Lower lobe of right lung (tissue), 2 donors: ENCODE measurements at regions not wholly inside any gene's neighbourhood (a gene's known extent, or its start where the extent isn't known, plus 50 kb on each side); places are given as distances from the start of the nearest gene placed in this dataset.
A peak's percentile ranks its signal among the peaks of the same experiment; 100 is the strongest.

ENCODE experiments used
- ATAC-seq, 2 donors: fragments of 200-7000 bp; cut with Tn5 transposase; one replicate each; pipeline ENCODE4 v1.9.1; 2020 to 2022; ENCODE audit warnings: mild to moderate bottlenecking in 2 of 2, moderate library complexity in 2 of 2
- DNase-seq: peaks from one replicate; pipeline ENCODE4 v3.0.0-alpha.2; 2020
- H3K27ac ChIP-seq: fragments of 200-600 bp; one replicate; pipeline ENCODE4 v1.8.0; 2022
- H3K27me3 ChIP-seq: fragments of 200-600 bp; one replicate; pipeline ENCODE4 v1.8.0; 2022; ENCODE audit warnings: low read depth
- H3K36me3 ChIP-seq: fragments of 200-600 bp; one replicate; pipeline ENCODE4 v1.8.0; 2022; ENCODE audit warnings: mild to moderate bottlenecking
- H3K4me1 ChIP-seq: fragments of 200-600 bp; one replicate; pipeline ENCODE4 v1.8.0; 2022
- H3K4me3 ChIP-seq: fragments of 200-600 bp; one replicate; pipeline ENCODE4 v1.8.0; 2022; ENCODE audit warnings: mild to moderate bottlenecking
- H3K9me3 ChIP-seq: fragments of 200-600 bp; one replicate; pipeline ENCODE4 v1.8.0; 2022
- CTCF ChIP-seq: fragments of 200-600 bp; IDR thresholded peaks from one replicate; pipeline ENCODE4 v1.8.0; 2022; ENCODE audit warnings: antibody characterized with exemption, mild to moderate bottlenecking
- intact Hi-C: fragments of 100-400 bp; cut with DNase I; formaldehyde crosslinking; loops from one replicate; pipeline ENCODE4 v1.11.0; 2022
- donor health status: DM: no; HTN: yes; CAD: no; lungs with severe emphysema.

GRCh38 chrX:15926622-15927021 lies 72.0 kb upstream of the AP1S2 start:
- Histone ChIP-seq H3K27ac (no peak overlapping the region), H3K4me3 (no peak overlapping the region), H3K9me3 (no peaks in the 10 kb centered on the region), H3K36me3 (no peaks in the 10 kb centered on the region), H3K4me1 (no peaks in the 10 kb centered on the region), H3K27me3 (no peaks in the 10 kb centered on the region)
- DNase-seq (no peak), ATAC-seq (no peak)
- intact Hi-C loops, result no loop called here
- no peak for TF ChIP-seq CTCF

- Histone ChIP-seq H3K36me3 (no peaks in the 10 kb centered on the region), H3K4me3 (no peak overlapping the region), H3K27ac (no peak overlapping the region), H3K27me3 (no peaks in the 10 kb centered on the region), H3K4me1 (peaks cover 7% of the 10 kb centered on the region), H3K9me3 (no peaks in the 10 kb centered on the region)
- no peak for TF ChIP-seq CTCF
- intact Hi-C loops, result no loop called here
- ATAC-seq (no peak), DNase-seq (no peak)
These were observed 63.4 kb upstream of the AP1S2 start for GRCh38 chrX:15918003-15918402.

GRCh38 chrX:15916704-15917084 lies 62.1 kb upstream of the AP1S2 start:
- Histone ChIP-seq H3K27me3 (no peaks in the 10 kb centered on the region), H3K4me3 (no peak overlapping the region), H3K9me3 (no peaks in the 10 kb centered on the region), H3K36me3 (no peaks in the 10 kb centered on the region), H3K27ac (no peak overlapping the region), H3K4me1 (peaks cover 7% of the 10 kb centered on the region)
- intact Hi-C loops, result no loop called here
- ATAC-seq (no peak), DNase-seq (no peak)
- TF ChIP-seq CTCF, result no peak

- Histone ChIP-seq H3K27ac (no peak overlapping the region), H3K4me3 (no peak overlapping the region), H3K36me3 (no peaks in the 10 kb centered on the region), H3K9me3 (no peaks in the 10 kb centered on the region), H3K27me3 (no peaks in the 10 kb centered on the region), H3K4me1 (peaks cover 7% of the 10 kb centered on the region)
- DNase-seq, result no peak
- no peak for TF ChIP-seq CTCF
- intact Hi-C loops, result no loop called here
- peak in 1 of 2 donors; percentile 50 for ATAC-seq
These were observed 61.5 kb upstream of the AP1S2 start for GRCh38 chrX:15915959-15916703.

GRCh38 chrX:15914486-15914885 lies 59.9 kb upstream of the AP1S2 start:
- no peak for ATAC-seq
- Histone ChIP-seq H3K4me3 (no peak overlapping the region), H3K27ac (no peak overlapping the region), H3K4me1 (peaks cover 7% of the 10 kb centered on the region), H3K9me3 (no peaks in the 10 kb centered on the region), H3K27me3 (no peaks in the 10 kb centered on the region), H3K36me3 (no peaks in the 10 kb centered on the region)
- DNase-seq, result no peak
- intact Hi-C loops, result no loop called here
- TF ChIP-seq CTCF, result no peak
